Endothelial cell of umbilical vein (primary cell): ENCODE measurements at regions not wholly inside any gene's neighbourhood (a gene's known extent, or its start where the extent isn't known, plus 50 kb on each side); places are given as distances from the start of the nearest gene placed in this dataset.

Experiments used
- BruUV-seq: library from RNA; stranded (reverse); fragments of 400-500 nt; replicated peaks from 2 replicates; lab custom pipeline; 2021; lab: Mats Ljungman, UMichigan
- CTCF ChIA-PET: fragments of 300-600, 350-600 bp; sonication (Branson Sonifier 250); formaldehyde crosslinking; loops from one replicate; lab custom pipeline; 2021; ENCODE audit warnings: antibody characterized with exemption, inconsistent platforms; lab: Charles Lee
- POLR2A ChIA-PET: fragments of 300-600, 350-600 bp; sonication (Branson Sonifier 250); formaldehyde crosslinking; loops from one replicate; lab custom pipeline; 2021; ENCODE audit warnings: antibody characterized with exemption, inconsistent platforms; lab: Charles Lee
- DNase-seq: peaks from one replicate; pipeline ENCODE4 v3.0.0-alpha.2; 2011; ENCODE audit warnings: low read depth, low spot score
- FAIRE-seq: peaks from 2 replicates; lab custom pipeline; 2011; peaks lifted over from hg19 to GRCh38; lab: Jason Lieb, UNC
- H2AFZ ChIP-seq: 2 replicates; pipeline ENCODE4 v1.6.0; 2012; ENCODE audit warnings: low read depth, low read length, control low read depth, inconsistent platforms
- H3K27ac ChIP-seq: 2 replicates; pipeline ENCODE4 v1.5.1; 2011; ENCODE audit warnings: low read depth, mild to moderate bottlenecking, control low read depth, low read length, moderate library complexity; ENCODE audit not compliant: insufficient read depth
- H3K27me3 ChIP-seq, 2 experiments: 2 replicates each; pipeline versions ENCODE4 v1.6.0 to v1.6.1; 2011; ENCODE audit warnings: low read length in 2 of 2, mixed read lengths in 1 of 2; ENCODE audit not compliant: control insufficient read depth in 2 of 2, insufficient read depth in 2 of 2
- H3K36me3 ChIP-seq, 2 experiments: 2 replicates in 1 of 2; 3 replicates in 1 of 2; pipeline ENCODE4 v1.5.1; 2011; ENCODE audit warnings: low read length in 2 of 2, mild to moderate bottlenecking in 1 of 2, moderate library complexity in 1 of 2; ENCODE audit not compliant: control insufficient read depth in 2 of 2, insufficient read depth in 2 of 2; ENCODE audit errors: extremely low read depth in 1 of 2
- H3K4me1 ChIP-seq: 3 replicates; pipeline ENCODE4 v1.5.1; 2011; ENCODE audit warnings: mild to moderate bottlenecking, low read length; ENCODE audit not compliant: control insufficient read depth, insufficient read depth; ENCODE audit errors: extremely low read depth
- H3K4me2 ChIP-seq: 2 replicates; pipeline ENCODE4 v1.6.1; 2011; ENCODE audit warnings: low read length, control low read depth, mixed read lengths; ENCODE audit not compliant: insufficient read depth
- H3K4me3 ChIP-seq, 3 experiments: fragments of 200-600 bp in 1 of 3; sonication (generic), shearing (Covaris generic) in 1 of 3; replicated peaks in 1 of 3; 2 replicates each; pipeline ENCODE4 v1.5.1; 2011 to 2016; ENCODE audit warnings: control low read depth in 3 of 3, low read length in 3 of 3, mild to moderate bottlenecking in 2 of 3, inconsistent platforms in 1 of 3, low read depth in 1 of 3, moderate library complexity in 1 of 3; ENCODE audit not compliant: insufficient read depth in 1 of 3
- H3K79me2 ChIP-seq: 2 replicates; pipeline ENCODE4 v1.6.0; 2012; ENCODE audit warnings: low read length, inconsistent platforms; ENCODE audit not compliant: control insufficient read depth, insufficient read depth
- H3K9ac ChIP-seq: replicated peaks from 2 replicates; pipeline ENCODE3; 2011; ENCODE audit warnings: low read length, control low read depth; ENCODE audit not compliant: insufficient read depth; ENCODE audit errors: extremely low read depth
- H3K9me1 ChIP-seq: replicated peaks from 3 replicates; pipeline ENCODE4 v1.6.0; 2011; ENCODE audit warnings: mild to moderate bottlenecking, low read length; ENCODE audit not compliant: control insufficient read depth, insufficient read depth; ENCODE audit errors: extremely low read depth
- H3K9me3 ChIP-seq: replicated peaks from 2 replicates; pipeline ENCODE4 v1.5.1; 2012; ENCODE audit warnings: low read length, inconsistent platforms; ENCODE audit not compliant: control insufficient read depth, insufficient read depth
- H4K20me1 ChIP-seq: replicated peaks from 2 replicates; pipeline ENCODE3; 2011; ENCODE audit warnings: mild to moderate bottlenecking, low read length; ENCODE audit not compliant: control insufficient read depth, insufficient read depth; ENCODE audit errors: extremely low read depth
- EZH2 ChIP-seq: IDR thresholded peaks from 2 replicates; pipeline ENCODE4 v1.6.1; 2012; ENCODE audit warnings: borderline replicate concordance, low read depth, mild to moderate bottlenecking, moderate library complexity, low read length, inconsistent platforms; ENCODE audit not compliant: severe bottlenecking
- FOS ChIP-seq: IDR thresholded peaks from 2 replicates; pipeline ENCODE4 v1.6.1; 2011; ENCODE audit warnings: mild to moderate bottlenecking, low read length, moderate library complexity, borderline replicate concordance; ENCODE audit not compliant: insufficient read depth
- GATA2 ChIP-seq: IDR thresholded peaks from 2 replicates; pipeline ENCODE4 v1.7.0; 2011; ENCODE audit warnings: low read depth, mild to moderate bottlenecking, moderate library complexity, mixed read lengths, low read length; ENCODE audit not compliant: insufficient read length, insufficient read depth
- JUN ChIP-seq: IDR thresholded peaks from 2 replicates; pipeline ENCODE4 v1.6.1; 2011; ENCODE audit warnings: borderline replicate concordance, low read depth; ENCODE audit not compliant: insufficient read length, insufficient read depth
- MYC ChIP-seq: IDR thresholded peaks from one replicate; pipeline ENCODE4 v1.6.1; 2011; ENCODE audit warnings: mild to moderate bottlenecking, low read depth, low read length
- POLR2A ChIP-seq: IDR thresholded peaks from 2 replicates; pipeline ENCODE4 v1.6.1; 2012; ENCODE audit warnings: low read depth, mild to moderate bottlenecking, control low read depth, low read length
- POLR2AphosphoS5 ChIP-seq: IDR thresholded peaks from 2 replicates; pipeline ENCODE4 v1.6.1; 2012; ENCODE audit warnings: low read depth, mild to moderate bottlenecking, control low read depth, low read length, moderate library complexity; ENCODE audit not compliant: insufficient read depth
- dilution Hi-C: fragments of 300-500 bp; cut with MboI; formaldehyde crosslinking; loops from one replicate; pipeline ENCODE4 v1.15.0; 2019; ENCODE audit warnings: low sequenced_read_pairs; ENCODE audit not compliant: extremely low pct_ligation_motif_present
- intact Hi-C: fragments of 100-400 bp; cut with micrococcal nuclease; formaldehyde crosslinking; loops from one replicate; pipeline ENCODE4 v1.10.0; 2022
- TF ChIP-seq, protein P1 (sequence below): IDR thresholded peaks from 2 replicates; pipeline ENCODE4 v1.6.1; 2011; ENCODE audit not compliant: insufficient read depth, insufficient read length
- TF ChIP-seq, protein P2 (sequence below), 2 donors: IDR thresholded peaks; 1 replicate in 1 of 2; 2 replicates in 1 of 2; pipeline ENCODE4 v1.5.1; 2011; ENCODE audit warnings: low read length in 2 of 2, mild to moderate bottlenecking in 2 of 2, moderate library complexity in 2 of 2, control low read depth in 1 of 2, inconsistent platforms in 1 of 2, low read depth in 1 of 2; ENCODE audit not compliant: insufficient read depth in 1 of 2; ENCODE audit errors: extremely low read depth in 1 of 2

DNA sequence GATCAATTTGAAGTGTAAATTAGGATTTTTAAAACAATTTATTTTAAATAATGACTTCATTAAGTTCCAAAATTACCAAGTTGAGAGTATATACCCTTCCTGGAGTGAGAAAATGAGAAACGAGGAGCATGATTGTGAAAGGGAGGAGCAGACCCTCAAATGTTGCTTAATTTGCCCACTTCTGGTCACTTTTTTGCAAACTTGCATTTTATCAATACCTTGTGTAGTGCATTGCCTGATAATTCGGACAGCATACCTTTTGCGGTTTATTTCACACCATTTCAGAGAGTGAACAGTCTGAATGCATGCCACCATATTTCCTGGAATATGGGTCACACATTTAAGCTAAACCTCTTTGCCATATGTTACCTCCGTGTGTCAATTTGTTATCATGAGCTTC lies 669.7 kb downstream of the RNF144A start:
- no TSS peak for BruUV-seq
- Histone ChIP-seq H3K4me1 (no peaks in the 10 kb centered on the region), H3K79me2 (no peaks in the 10 kb centered on the region), H3K9me1 (no peaks in the 10 kb centered on the region), H2AFZ (no peak overlapping the region), H3K36me3 (no peaks in the 10 kb centered on the region), H4K20me1 (no peaks in the 10 kb centered on the region), H3K4me2 (no peak overlapping the region), H3K9me3 (no peaks in the 10 kb centered on the region), H3K27ac (no peak overlapping the region), H3K4me3 (no peak overlapping the region), H3K9ac (no peak overlapping the region), H3K27me3 (no peaks in the 10 kb centered on the region)
- DNase-seq (no peak), FAIRE-seq (no peak)
- POLR2A ChIA-PET, result no interaction called here
- TF ChIP-seq, protein P1, sequence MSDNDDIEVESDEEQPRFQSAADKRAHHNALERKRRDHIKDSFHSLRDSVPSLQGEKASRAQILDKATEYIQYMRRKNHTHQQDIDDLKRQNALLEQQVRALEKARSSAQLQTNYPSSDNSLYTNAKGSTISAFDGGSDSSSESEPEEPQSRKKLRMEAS, result no peak
- no peak for TF ChIP-seq MYC
- no peak for TF ChIP-seq FOS
- no peak for TF ChIP-seq JUN
- TF ChIP-seq, protein P2, sequence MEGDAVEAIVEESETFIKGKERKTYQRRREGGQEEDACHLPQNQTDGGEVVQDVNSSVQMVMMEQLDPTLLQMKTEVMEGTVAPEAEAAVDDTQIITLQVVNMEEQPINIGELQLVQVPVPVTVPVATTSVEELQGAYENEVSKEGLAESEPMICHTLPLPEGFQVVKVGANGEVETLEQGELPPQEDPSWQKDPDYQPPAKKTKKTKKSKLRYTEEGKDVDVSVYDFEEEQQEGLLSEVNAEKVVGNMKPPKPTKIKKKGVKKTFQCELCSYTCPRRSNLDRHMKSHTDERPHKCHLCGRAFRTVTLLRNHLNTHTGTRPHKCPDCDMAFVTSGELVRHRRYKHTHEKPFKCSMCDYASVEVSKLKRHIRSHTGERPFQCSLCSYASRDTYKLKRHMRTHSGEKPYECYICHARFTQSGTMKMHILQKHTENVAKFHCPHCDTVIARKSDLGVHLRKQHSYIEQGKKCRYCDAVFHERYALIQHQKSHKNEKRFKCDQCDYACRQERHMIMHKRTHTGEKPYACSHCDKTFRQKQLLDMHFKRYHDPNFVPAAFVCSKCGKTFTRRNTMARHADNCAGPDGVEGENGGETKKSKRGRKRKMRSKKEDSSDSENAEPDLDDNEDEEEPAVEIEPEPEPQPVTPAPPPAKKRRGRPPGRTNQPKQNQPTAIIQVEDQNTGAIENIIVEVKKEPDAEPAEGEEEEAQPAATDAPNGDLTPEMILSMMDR (IDR thresholded peaks at IDR 0.05; ENCODE audit: extremely low read depth in 1 of 2, insufficient read depth in 1 of 2, low read depth in 1 of 2, low read length in 2 of 2), result no peak
- no peak for TF ChIP-seq GATA2
- no peak for TF ChIP-seq POLR2A
- no peak for TF ChIP-seq EZH2
- no peak for TF ChIP-seq POLR2AphosphoS5
- dilution Hi-C loops, result no loop called here
- intact Hi-C loops, result no loop called here
- CTCF ChIA-PET, result no interaction called here
